ENCODE measurements at regions not wholly inside any gene's neighbourhood (a gene's known extent, or its start where the extent isn't known, plus 50 kb on each side); places are given as distances from the start of the nearest gene placed in this dataset.

GRCh38 chr5:88557881-88558280 is 289.2 kb upstream of the TMEM161B start:
- Histone ChIP-seq H3K4me3 (replicated peaks; ENCODE audit: insufficient read depth, low read length) (no peak overlapping the region), H3K27me3 (ENCODE audit: insufficient read depth, poor library complexity, severe bottlenecking) (no peaks in the 10 kb centered on the region), H3K27ac (replicated peaks) (no peak overlapping the region)
- DNase-seq (ENCODE audit: low read depth in 1 of 2, low spot score in 1 of 2) = no peak
- no peak for TF ChIP-seq GABPA (IDR thresholded peaks at IDR 0.05; ENCODE audit: low read depth)
- TF ChIP-seq REST (IDR thresholded peaks at IDR 0.05; ENCODE audit: insufficient replicate concordance, low read depth) = no peak
- no peak for TF ChIP-seq POLR2AphosphoS5 (IDR thresholded peaks at IDR 0.05; ENCODE audit: low read depth)
- no peak for TF ChIP-seq SPI1 (IDR thresholded peaks at IDR 0.05; ENCODE audit: borderline replicate concordance, low read depth)
- no peak for TF ChIP-seq CTCF (IDR thresholded peaks at IDR 0.05; ENCODE audit: insufficient read depth, low read length)

- no peak for TF ChIP-seq GABPA (IDR thresholded peaks at IDR 0.05; ENCODE audit: low read depth)
- no peak for TF ChIP-seq POLR2AphosphoS5 (IDR thresholded peaks at IDR 0.05; ENCODE audit: low read depth)
- TF ChIP-seq REST (IDR thresholded peaks at IDR 0.05; ENCODE audit: insufficient replicate concordance, low read depth) = no peak
- TF ChIP-seq CTCF (IDR thresholded peaks at IDR 0.05; ENCODE audit: insufficient read depth, low read length) = no peak
- no peak for TF ChIP-seq SPI1 (IDR thresholded peaks at IDR 0.05; ENCODE audit: borderline replicate concordance, low read depth)
Observed at GRCh38 chr5:88557131-88557530, 288.5 kb upstream of the TMEM161B start.

GRCh38 chr5:88556406-88556805 is 287.8 kb upstream of the TMEM161B start:
- Histone ChIP-seq H3K4me3 (replicated peaks; ENCODE audit: insufficient read depth, low read length) (no peak overlapping the region), H3K27ac (replicated peaks) (no peak overlapping the region), H3K27me3 (ENCODE audit: insufficient read depth, poor library complexity, severe bottlenecking) (no peaks in the 10 kb centered on the region)
- no peak for DNase-seq (ENCODE audit: low read depth in 1 of 2, low spot score in 1 of 2)
- TF ChIP-seq SPI1 (IDR thresholded peaks at IDR 0.05; ENCODE audit: borderline replicate concordance, low read depth) (no peak), REST (IDR thresholded peaks at IDR 0.05; ENCODE audit: insufficient replicate concordance, low read depth) (no peak), POLR2AphosphoS5 (IDR thresholded peaks at IDR 0.05; ENCODE audit: low read depth) (no peak), GABPA (IDR thresholded peaks at IDR 0.05; ENCODE audit: low read depth) (no peak), CTCF (IDR thresholded peaks at IDR 0.05; ENCODE audit: insufficient read depth, low read length) (no peak)

More at GRCh38 chr5:88557131-88557530, 288.5 kb upstream of the TMEM161B start:
- Histone ChIP-seq H3K27ac (replicated peaks) (no peak overlapping the region), H3K4me3 (replicated peaks; ENCODE audit: insufficient read depth, low read length) (no peak overlapping the region), H3K27me3 (ENCODE audit: insufficient read depth, poor library complexity, severe bottlenecking) (no peaks in the 10 kb centered on the region)
- DNase-seq (ENCODE audit: low read depth in 1 of 2, low spot score in 1 of 2) = no peak

All from HL-60 (cell line).